Endothelial cell (in vitro differentiated cells): ENCODE measurements at regions not wholly inside any gene's neighbourhood (a gene's known extent, or its start where the extent isn't known, plus 50 kb on each side); places are given as distances from the start of the nearest gene placed in this dataset.

ENCODE experiments used
- DNase-seq: peaks from one replicate; pipeline ENCODE4 v3.0.0; 2021; ENCODE audit warnings: low spot score
- H3K27ac Mint-ChIP-seq: one replicate; pipeline ENCODE4 v1.8.0; 2021; ENCODE audit warnings: mixed read lengths, inconsistent platforms; ENCODE audit not compliant: unreplicated experiment
- H3K27me3 Mint-ChIP-seq: one replicate; pipeline ENCODE4 v1.8.0; 2021; ENCODE audit warnings: mild to moderate bottlenecking, moderate library complexity, mixed read lengths, inconsistent platforms; ENCODE audit not compliant: unreplicated experiment
- H3K36me3 Mint-ChIP-seq: one replicate; pipeline ENCODE4 v1.8.0; 2021; ENCODE audit warnings: mild to moderate bottlenecking, low read depth, mixed read lengths, inconsistent platforms; ENCODE audit not compliant: unreplicated experiment
- H3K4me1 Mint-ChIP-seq: one replicate; pipeline ENCODE4 v1.8.0; 2021; ENCODE audit warnings: mild to moderate bottlenecking, mixed read lengths, inconsistent platforms; ENCODE audit not compliant: unreplicated experiment
- H3K4me3 Mint-ChIP-seq: one replicate; pipeline ENCODE4 v1.8.0; 2021; ENCODE audit warnings: mild to moderate bottlenecking, mixed read lengths, inconsistent platforms; ENCODE audit not compliant: unreplicated experiment
- H3K9me3 Mint-ChIP-seq: one replicate; pipeline ENCODE4 v1.8.0; 2021; ENCODE audit warnings: mixed read lengths, inconsistent platforms; ENCODE audit not compliant: unreplicated experiment
- CTCF ChIP-seq: fragments of 200-600 bp; sonication (generic); IDR thresholded peaks from one replicate; pipeline ENCODE4 v1.5.0; 2021; ENCODE audit warnings: antibody characterized with exemption; ENCODE audit not compliant: unreplicated experiment

- peaks cover 4% of the 10 kb centered on the region for H3K36me3 Mint-ChIP-seq
- no peaks in the 10 kb centered on the region for H3K9me3 Mint-ChIP-seq
- no peaks in the 10 kb centered on the region for H3K27me3 Mint-ChIP-seq
- H3K27ac Mint-ChIP-seq, result no peak overlapping the region
- H3K4me3 Mint-ChIP-seq, result no peak overlapping the region
- TF ChIP-seq CTCF, result no peak
- no peaks in the 10 kb centered on the region for H3K4me1 Mint-ChIP-seq
- no peak for DNase-seq
Measured at GRCh38 chr4:43983610-43984009, 465.0 kb downstream of the KCTD8 start.

GRCh38 chr4:43987331-43987944 is 461.2 kb downstream of the KCTD8 start:
- Mint-ChIP-seq H3K4me1 (no peaks in the 10 kb centered on the region), H3K27me3 (no peaks in the 10 kb centered on the region), H3K9me3 (no peaks in the 10 kb centered on the region), H3K27ac (no peak overlapping the region), H3K36me3 (peaks cover 4% of the 10 kb centered on the region), H3K4me3 (no peak overlapping the region)
- no peak for DNase-seq
- no peak for TF ChIP-seq CTCF

- H3K27me3 Mint-ChIP-seq, result no peaks in the 10 kb centered on the region
- no peaks in the 10 kb centered on the region for H3K9me3 Mint-ChIP-seq
- no peak for DNase-seq
- H3K27ac Mint-ChIP-seq, result no peak overlapping the region
- no peak overlapping the region for H3K4me3 Mint-ChIP-seq
- H3K36me3 Mint-ChIP-seq, result no peaks in the 10 kb centered on the region
- TF ChIP-seq CTCF, result no peak
- no peaks in the 10 kb centered on the region for H3K4me1 Mint-ChIP-seq
Measured at GRCh38 chr4:43990551-43990950, 458.1 kb downstream of the KCTD8 start.

GRCh38 chr4:43990963-43991362 is 457.6 kb downstream of the KCTD8 start:
- no peaks in the 10 kb centered on the region for H3K9me3 Mint-ChIP-seq
- no peak for TF ChIP-seq CTCF
- H3K36me3 Mint-ChIP-seq, result no peaks in the 10 kb centered on the region
- no peak overlapping the region for H3K27ac Mint-ChIP-seq
- H3K27me3 Mint-ChIP-seq, result no peaks in the 10 kb centered on the region
- H3K4me3 Mint-ChIP-seq, result no peak overlapping the region
- H3K4me1 Mint-ChIP-seq, result no peaks in the 10 kb centered on the region
- DNase-seq, result no peak

- no peaks in the 10 kb centered on the region for H3K4me1 Mint-ChIP-seq
- H3K9me3 Mint-ChIP-seq, result no peaks in the 10 kb centered on the region
- TF ChIP-seq CTCF, result no peak
- DNase-seq, result no peak
- no peak overlapping the region for H3K4me3 Mint-ChIP-seq
- H3K27ac Mint-ChIP-seq, result no peak overlapping the region
- H3K36me3 Mint-ChIP-seq, result no peaks in the 10 kb centered on the region
- no peaks in the 10 kb centered on the region for H3K27me3 Mint-ChIP-seq
Measured at GRCh38 chr4:43992552-43992951, 456.1 kb downstream of the KCTD8 start.
